ENCODE measurements at regions not wholly inside any gene's neighbourhood (a gene's known extent, or its start where the extent isn't known, plus 50 kb on each side); places are given as distances from the start of the nearest gene placed in this dataset.

DNA sequence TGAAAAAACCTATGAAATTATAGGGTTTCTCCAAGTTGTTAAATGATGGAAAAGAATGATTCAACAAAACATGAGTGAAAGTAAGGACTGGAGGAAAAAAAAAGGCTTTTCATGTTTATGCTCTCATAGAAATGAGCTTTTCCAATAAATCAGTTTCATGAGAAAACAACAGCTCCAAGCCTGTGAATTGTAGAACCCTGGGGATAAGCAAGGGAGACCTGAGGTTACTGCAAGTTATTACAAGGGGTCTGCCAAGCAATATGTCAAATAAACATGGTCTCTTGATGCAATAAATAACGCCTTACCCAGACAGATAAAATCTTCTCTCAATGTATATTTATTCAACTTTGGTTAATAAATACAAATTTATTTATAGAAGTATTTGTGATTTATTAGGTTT, 577.9 kb upstream of the GCFC2 start:
- TF ChIP-seq, protein P1, sequence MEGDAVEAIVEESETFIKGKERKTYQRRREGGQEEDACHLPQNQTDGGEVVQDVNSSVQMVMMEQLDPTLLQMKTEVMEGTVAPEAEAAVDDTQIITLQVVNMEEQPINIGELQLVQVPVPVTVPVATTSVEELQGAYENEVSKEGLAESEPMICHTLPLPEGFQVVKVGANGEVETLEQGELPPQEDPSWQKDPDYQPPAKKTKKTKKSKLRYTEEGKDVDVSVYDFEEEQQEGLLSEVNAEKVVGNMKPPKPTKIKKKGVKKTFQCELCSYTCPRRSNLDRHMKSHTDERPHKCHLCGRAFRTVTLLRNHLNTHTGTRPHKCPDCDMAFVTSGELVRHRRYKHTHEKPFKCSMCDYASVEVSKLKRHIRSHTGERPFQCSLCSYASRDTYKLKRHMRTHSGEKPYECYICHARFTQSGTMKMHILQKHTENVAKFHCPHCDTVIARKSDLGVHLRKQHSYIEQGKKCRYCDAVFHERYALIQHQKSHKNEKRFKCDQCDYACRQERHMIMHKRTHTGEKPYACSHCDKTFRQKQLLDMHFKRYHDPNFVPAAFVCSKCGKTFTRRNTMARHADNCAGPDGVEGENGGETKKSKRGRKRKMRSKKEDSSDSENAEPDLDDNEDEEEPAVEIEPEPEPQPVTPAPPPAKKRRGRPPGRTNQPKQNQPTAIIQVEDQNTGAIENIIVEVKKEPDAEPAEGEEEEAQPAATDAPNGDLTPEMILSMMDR (conservative IDR thresholded peaks at IDR 0.05; ENCODE audit: low read depth, low read length): no peak
- TF ChIP-seq EZH2 (IDR thresholded peaks at IDR 0.05; ENCODE audit: low read length, unreplicated experiment): no peak
